Vagina (tissue), 2 donors: ENCODE measurements at regions not wholly inside any gene's neighbourhood (a gene's known extent, or its start where the extent isn't known, plus 50 kb on each side); places are given as distances from the start of the nearest gene placed in this dataset.

Experiments used
- POLR2AphosphoS5 ChIP-seq, 2 donors: sonication (generic); formaldehyde crosslinking; IDR thresholded peaks; one replicate each; pipeline ENCODE4 v1.9.0; 2017; ENCODE audit warnings: antibody characterized with exemption in 2 of 2, mild to moderate bottlenecking in 2 of 2, low read depth in 1 of 2; ENCODE audit not compliant: insufficient read depth in 1 of 2
- TF ChIP-seq, protein P1 (sequence below), 3 experiments: fragments of 450-650 bp in 2 of 3; fragments of 200-600 bp in 1 of 3; sonication (generic) in 1 of 3; IDR thresholded peaks; one replicate each; pipeline ENCODE4 v1.5.1; 2017 to 2019; ENCODE audit warnings: antibody characterized with exemption in 3 of 3, mild to moderate bottlenecking in 2 of 3, moderate library complexity in 2 of 3

DNA sequence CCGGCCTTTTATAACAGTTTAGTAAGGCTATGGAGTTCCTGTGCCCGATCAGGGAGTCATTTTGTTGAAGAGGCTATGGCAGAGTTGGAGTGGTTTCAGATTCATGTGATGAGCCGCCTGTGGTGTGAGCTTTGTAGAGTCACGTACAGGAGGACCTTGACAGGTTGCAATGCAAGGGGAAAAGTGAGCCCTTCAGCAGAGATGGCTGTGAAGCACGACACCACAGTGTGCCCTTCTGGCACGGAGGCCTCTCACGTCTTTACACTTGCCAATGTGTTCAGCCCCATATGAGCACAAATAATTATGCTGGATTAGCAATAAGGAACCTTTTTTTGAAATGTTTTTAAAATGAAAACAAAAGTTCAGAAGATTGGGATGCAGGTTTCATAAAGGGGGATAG is 499.8 kb downstream of the LIG4 start:
- TF ChIP-seq, protein P1, sequence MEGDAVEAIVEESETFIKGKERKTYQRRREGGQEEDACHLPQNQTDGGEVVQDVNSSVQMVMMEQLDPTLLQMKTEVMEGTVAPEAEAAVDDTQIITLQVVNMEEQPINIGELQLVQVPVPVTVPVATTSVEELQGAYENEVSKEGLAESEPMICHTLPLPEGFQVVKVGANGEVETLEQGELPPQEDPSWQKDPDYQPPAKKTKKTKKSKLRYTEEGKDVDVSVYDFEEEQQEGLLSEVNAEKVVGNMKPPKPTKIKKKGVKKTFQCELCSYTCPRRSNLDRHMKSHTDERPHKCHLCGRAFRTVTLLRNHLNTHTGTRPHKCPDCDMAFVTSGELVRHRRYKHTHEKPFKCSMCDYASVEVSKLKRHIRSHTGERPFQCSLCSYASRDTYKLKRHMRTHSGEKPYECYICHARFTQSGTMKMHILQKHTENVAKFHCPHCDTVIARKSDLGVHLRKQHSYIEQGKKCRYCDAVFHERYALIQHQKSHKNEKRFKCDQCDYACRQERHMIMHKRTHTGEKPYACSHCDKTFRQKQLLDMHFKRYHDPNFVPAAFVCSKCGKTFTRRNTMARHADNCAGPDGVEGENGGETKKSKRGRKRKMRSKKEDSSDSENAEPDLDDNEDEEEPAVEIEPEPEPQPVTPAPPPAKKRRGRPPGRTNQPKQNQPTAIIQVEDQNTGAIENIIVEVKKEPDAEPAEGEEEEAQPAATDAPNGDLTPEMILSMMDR (IDR thresholded peaks at IDR 0.05) = no peak
- TF ChIP-seq POLR2AphosphoS5 (IDR thresholded peaks at IDR 0.05; ENCODE audit: insufficient read depth in 1 of 2, low read depth in 1 of 2) = no peak
